GM23338 (cell line): ENCODE measurements at regions not wholly inside any gene's neighbourhood (a gene's known extent, or its start where the extent isn't known, plus 50 kb on each side); places are given as distances from the start of the nearest gene placed in this dataset.

Source experiments
- ATAC-seq: fragments of 200-7000 bp; cut with Tn5 transposase; 3 replicates; pipeline ENCODE4 v1.9.1; 2020
- DNase-seq: peaks from one replicate; pipeline ENCODE4 v3.0.0-alpha.2; 2015; ENCODE audit warnings: low spot score
- H2AFZ ChIP-seq: fragments of 200-600 bp; sonication (generic); 2 replicates; pipeline ENCODE4 v1.8.0; 2016; ENCODE audit warnings: antibody characterized with exemption, mild to moderate bottlenecking, moderate library complexity
- H3F3A ChIP-seq: fragments of 200-600 bp; sonication (generic); replicated peaks from 2 replicates; pipeline ENCODE4 v1.8.0; 2017; ENCODE audit warnings: antibody characterized with exemption, mixed run types, low read depth
- H3K27ac ChIP-seq: fragments of 200-600 bp; sonication (generic); 2 replicates; pipeline ENCODE4 v1.6.1; 2016; ENCODE audit warnings: low read depth
- H3K27me3 ChIP-seq: fragments of 200-600 bp; sonication (generic); 2 replicates; pipeline ENCODE4 v1.8.0; 2016; ENCODE audit warnings: mild to moderate bottlenecking, mixed run types, moderate library complexity; ENCODE audit not compliant: insufficient read depth
- H3K36me3 ChIP-seq: fragments of 200-600 bp; sonication (generic); 2 replicates; pipeline ENCODE4 v1.8.0; 2016; ENCODE audit warnings: mild to moderate bottlenecking; ENCODE audit not compliant: insufficient read depth
- H3K4me1 ChIP-seq: fragments of 200-600 bp; sonication (generic); 2 replicates; pipeline ENCODE4 v1.8.0; 2016; ENCODE audit warnings: mild to moderate bottlenecking, moderate library complexity; ENCODE audit not compliant: insufficient read depth
- H3K4me2 ChIP-seq: fragments of 200-600 bp; sonication (generic); 2 replicates; pipeline ENCODE4 v1.7.1; 2017; ENCODE audit warnings: mixed run types
- H3K4me3 ChIP-seq: fragments of 200-600 bp; sonication (generic); 2 replicates; pipeline ENCODE4 v1.6.1; 2016; ENCODE audit warnings: mixed run types
- H3K79me2 ChIP-seq: fragments of 200-600 bp; sonication (generic); replicated peaks from 2 replicates; pipeline ENCODE4 v1.8.0; 2017; ENCODE audit warnings: mild to moderate bottlenecking; ENCODE audit not compliant: insufficient read depth
- H3K9me2 ChIP-seq: fragments of 200-600 bp; sonication (generic); 2 replicates; pipeline ENCODE4 v1.8.0; 2017; ENCODE audit not compliant: insufficient read depth
- H4K20me1 ChIP-seq: fragments of 200-600 bp; sonication (generic); replicated peaks from 2 replicates; pipeline ENCODE4 v1.8.0; 2017; ENCODE audit warnings: mild to moderate bottlenecking; ENCODE audit not compliant: insufficient read depth
- H3K27ac Mint-ChIP-seq: 2 replicates; pipeline ENCODE4 v1.8.0; 2020; ENCODE audit warnings: inconsistent platforms, mild to moderate bottlenecking, moderate library complexity, mixed read lengths
- H3K27me3 Mint-ChIP-seq: 3 replicates; pipeline ENCODE4 v1.8.0; 2022; ENCODE audit warnings: low read depth, mild to moderate bottlenecking, moderate library complexity, mixed read lengths, inconsistent platforms; ENCODE audit not compliant: insufficient read depth, poor library complexity
- H3K36me3 Mint-ChIP-seq: 3 replicates; pipeline ENCODE4 v1.8.0; 2021; ENCODE audit warnings: low read depth, mild to moderate bottlenecking, inconsistent platforms, moderate library complexity, mixed read lengths
- H3K4me1 Mint-ChIP-seq: 3 replicates; pipeline ENCODE4 v1.8.0; 2020; ENCODE audit warnings: mild to moderate bottlenecking, inconsistent platforms, mixed read lengths
- H3K4me3 Mint-ChIP-seq: 3 replicates; pipeline ENCODE4 v1.8.0; 2021; ENCODE audit warnings: moderate library complexity, mild to moderate bottlenecking, inconsistent platforms, mixed read lengths
- H3K9me3 Mint-ChIP-seq: 3 replicates; pipeline ENCODE4 v1.8.0; 2020; ENCODE audit warnings: moderate library complexity, mild to moderate bottlenecking, inconsistent platforms, mixed read lengths
- CREB1 ChIP-seq: fragments of 250-450 bp; sonication (Bioruptor Pico); IDR thresholded peaks from 2 replicates; pipeline ENCODE4 v1.5.0; 2020; ENCODE audit warnings: low read depth, mild to moderate bottlenecking, moderate library complexity
- CTCF ChIP-seq, 2 experiments: fragments of 200-600 bp in 1 of 2; sonication (generic) in 1 of 2; conservative IDR thresholded peaks; 2 replicates each; pipeline versions ENCODE4 v1.5.1 to v1.6.1; 2016 to 2017; ENCODE audit warnings: antibody characterized with exemption in 2 of 2, low read depth in 2 of 2, mild to moderate bottlenecking in 2 of 2, moderate library complexity in 1 of 2
- ETS1 ChIP-seq: IDR thresholded peaks from 2 replicates; pipeline ENCODE4 v1.6.1; 2016; ENCODE audit warnings: antibody characterized with exemption
- EZH2 ChIP-seq: fragments of 200-600 bp; sonication (generic); IDR thresholded peaks from one replicate; pipeline ENCODE4 v1.8.0; 2017; ENCODE audit warnings: antibody characterized with exemption, mild to moderate bottlenecking, low read depth; ENCODE audit not compliant: unreplicated experiment
- EZH2phosphoT487 ChIP-seq: fragments of 200-600 bp; sonication (generic); IDR thresholded peaks from one replicate; pipeline ENCODE4 v1.8.1; 2018; ENCODE audit warnings: antibody characterized with exemption; ENCODE audit not compliant: unreplicated experiment
- JUNB ChIP-seq: IDR thresholded peaks from one replicate; pipeline ENCODE4 v1.6.1; 2016; ENCODE audit warnings: antibody characterized with exemption; ENCODE audit not compliant: unreplicated experiment
- NANOG ChIP-seq: IDR thresholded peaks from 2 replicates; pipeline ENCODE4 v1.6.1; 2016; ENCODE audit warnings: antibody characterized with exemption, borderline replicate concordance
- POLR2AphosphoS5 ChIP-seq: IDR thresholded peaks from 2 replicates; pipeline ENCODE4 v1.6.1; 2016; ENCODE audit warnings: antibody characterized with exemption, low read depth
- REST ChIP-seq: IDR thresholded peaks from one replicate; pipeline ENCODE4 v1.6.1; 2018; ENCODE audit warnings: antibody characterized with exemption; ENCODE audit not compliant: unreplicated experiment
- STAT1 ChIP-seq: IDR thresholded peaks from one replicate; pipeline ENCODE4 v1.6.1; 2016; ENCODE audit warnings: antibody characterized with exemption; ENCODE audit not compliant: unreplicated experiment
- ZNF114 ChIP-seq: fragments of 250-450 bp; sonication (Bioruptor Pico); IDR thresholded peaks from 2 replicates; pipeline ENCODE4 v1.5.0; 2020; ENCODE audit warnings: mild to moderate bottlenecking, moderate library complexity
- ZNF331 ChIP-seq: fragments of 250-450 bp; sonication (Bioruptor Pico); IDR thresholded peaks from 2 replicates; pipeline ENCODE4 v1.5.0; 2020; ENCODE audit warnings: low read depth, mild to moderate bottlenecking, moderate library complexity
- ZNF462 ChIP-seq: fragments of 250-450 bp; sonication (Bioruptor Pico); IDR thresholded peaks from 2 replicates; pipeline ENCODE4 v1.5.0; 2020; ENCODE audit warnings: mild to moderate bottlenecking, moderate library complexity

- TF ChIP-seq CREB1 (CRISPR knock-in tag), result no peak
- no peak for TF ChIP-seq STAT1
- TF ChIP-seq NANOG, result no peak
- TF ChIP-seq ZNF114 (CRISPR knock-in tag), result no peak
- no peak for TF ChIP-seq EZH2
- no peak for TF ChIP-seq CTCF (conservative IDR thresholded peaks at IDR 0.05; ENCODE audit: low read depth in 2 of 2)
- TF ChIP-seq JUNB, result no peak
- no peak for TF ChIP-seq POLR2AphosphoS5
- no peak for TF ChIP-seq EZH2phosphoT487
- no peak for TF ChIP-seq ZNF462 (CRISPR knock-in tag)
- no peak for TF ChIP-seq ZNF331 (CRISPR knock-in tag)
- TF ChIP-seq ETS1, result no peak
- no peak for TF ChIP-seq REST
- H3F3A ChIP-seq, result no peaks in the 10 kb centered on the region
- H3K9me2 ChIP-seq, result no peaks in the 10 kb centered on the region; the same call in 1 of the 2 replicates
- no peak overlapping the region for H3K4me2 ChIP-seq
- Mint-ChIP-seq H3K27me3 (no peaks in the 10 kb centered on the region), H3K27ac (no peak overlapping the region), H3K4me3 (no peak overlapping the region), H3K36me3 (peaks cover 4% of the 10 kb centered on the region; the same call in 2 of the 3 replicates), H3K4me1 (no peaks in the 10 kb centered on the region), H3K9me3 (peaks cover 6% of the 10 kb centered on the region; the same call in 1 of the 3 replicates)
- H3K27ac ChIP-seq, result no peak overlapping the region
- DNase-seq (no peak), ATAC-seq (no peak)
- H2AFZ ChIP-seq, result no peak overlapping the region
- no peaks in the 10 kb centered on the region for H3K36me3 ChIP-seq
- no peaks in the 10 kb centered on the region for H3K4me1 ChIP-seq
- H3K4me3 ChIP-seq, result no peak overlapping the region
- H3K27me3 ChIP-seq, result no peaks in the 10 kb centered on the region
- no peaks in the 10 kb centered on the region for H4K20me1 ChIP-seq
- no peaks in the 10 kb centered on the region for H3K79me2 ChIP-seq
Observed at GRCh38 chr2:150100336-150100735, 387.1 kb downstream of the RND3 start.
